ENCODE measurements at regions not wholly inside any gene's neighbourhood (a gene's known extent, or its start where the extent isn't known, plus 50 kb on each side); places are given as distances from the start of the nearest gene placed in this dataset.

DNA sequence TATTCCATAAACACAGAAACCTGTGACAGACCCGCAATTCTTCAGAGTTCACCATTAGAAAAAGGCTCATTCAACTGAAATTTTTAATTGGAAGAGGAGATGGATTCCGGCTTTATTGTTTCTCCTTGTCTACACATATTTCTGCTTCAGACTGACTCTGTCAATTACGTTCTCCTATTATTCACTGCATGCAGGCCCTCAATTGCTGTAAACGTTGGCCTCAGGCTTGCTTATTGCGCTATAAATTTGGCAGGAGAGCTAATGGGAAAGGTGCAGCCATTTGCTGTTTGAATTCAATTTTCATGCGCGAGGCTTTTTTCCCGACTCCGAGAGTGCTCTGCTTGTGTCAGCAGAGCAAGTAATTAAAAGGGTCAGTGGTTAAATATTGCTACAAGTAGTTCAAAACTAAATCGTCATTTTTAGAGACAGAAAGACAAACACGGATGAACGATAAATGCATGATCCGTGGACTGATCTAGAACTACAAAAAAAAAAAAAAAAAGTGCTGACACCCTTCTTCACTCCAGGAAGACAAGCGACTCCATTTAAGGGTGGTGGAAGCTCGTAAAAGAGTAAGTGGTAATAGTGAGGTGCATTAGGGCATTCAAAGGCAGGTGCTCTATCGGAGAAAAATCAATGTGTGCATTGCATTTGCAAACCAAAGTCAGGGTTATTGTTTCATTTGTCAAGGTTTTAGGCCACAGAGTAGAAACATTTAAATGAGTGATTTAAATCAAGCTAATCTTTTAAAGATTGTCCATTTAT, 841.6 kb upstream of the FRG1 start:
- TF ChIP-seq CTCF (IDR thresholded peaks at IDR 0.05) (no peak), POLR2A (IDR thresholded peaks at IDR 0.05) (no peak)

All from thyroid gland (tissue), 4 donors.